NCI-H226 (cell line): ENCODE measurements at regions not wholly inside any gene's neighbourhood (a gene's known extent, or its start where the extent isn't known, plus 50 kb on each side); places are given as distances from the start of the nearest gene placed in this dataset.

Experiments used
- DNase-seq: peaks from one replicate; pipeline ENCODE4 v3.0.0-alpha.2; 2015

DNA sequence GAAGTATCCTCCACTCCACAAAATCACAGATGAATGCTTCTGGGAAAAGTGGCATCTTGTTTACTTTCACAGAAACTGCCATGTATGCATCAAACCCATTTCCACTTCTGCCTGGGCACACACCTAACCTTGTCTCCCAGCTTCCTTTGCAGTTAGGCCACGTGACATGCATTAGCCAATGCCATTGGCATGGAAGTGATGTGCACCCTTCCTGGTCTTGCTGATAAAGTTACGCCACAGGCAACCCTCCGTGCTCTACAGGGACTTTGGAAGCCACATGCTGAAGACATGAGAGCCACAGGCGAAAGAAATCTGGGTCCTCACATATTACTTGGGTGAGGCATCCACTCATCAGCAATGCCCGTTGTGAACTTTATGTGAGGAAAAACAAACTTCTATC, 123.3 kb downstream of the USP46 start:
- no peak for DNase-seq
